SK-N-SH treated with all-trans-retinoic acid at 6 μM for 48 hours (cell line): ENCODE measurements at regions not wholly inside any gene's neighbourhood (a gene's known extent, or its start where the extent isn't known, plus 50 kb on each side); places are given as distances from the start of the nearest gene placed in this dataset.

Experiments
- ATAC-seq: fragments of 200-7000 bp; cut with Tn5 transposase; 3 replicates; pipeline ENCODE4 v1.9.1; 2020; ENCODE audit warnings: mild to moderate bottlenecking, moderate library complexity
- ARNTL ChIP-seq: fragments of 450-650 bp; formaldehyde crosslinking; IDR thresholded peaks from 2 replicates; pipeline ENCODE4 v1.5.0; 2020; ENCODE audit warnings: low read depth, mild to moderate bottlenecking, moderate library complexity, borderline replicate concordance
- BACH2 ChIP-seq: fragments of 250-450 bp; sonication (Bioruptor Pico); IDR thresholded peaks from 2 replicates; pipeline ENCODE4 v1.9.0; 2021; ENCODE audit warnings: mild to moderate bottlenecking, borderline replicate concordance
- CSDC2 ChIP-seq: fragments of 250-450 bp; sonication (Bioruptor Pico); IDR thresholded peaks from 2 replicates; pipeline ENCODE4 v1.5.0; 2020; ENCODE audit warnings: mild to moderate bottlenecking, moderate library complexity
- GLIS3 ChIP-seq: fragments of 250-450 bp; sonication (Bioruptor Pico); IDR thresholded peaks from 2 replicates; pipeline ENCODE4 v1.5.0; 2020; ENCODE audit warnings: mild to moderate bottlenecking, moderate library complexity
- ISL1 ChIP-seq: fragments of 250-450 bp; sonication (Bioruptor Pico); IDR thresholded peaks from 2 replicates; pipeline ENCODE4 v2.1.2; 2022; ENCODE audit warnings: mild to moderate bottlenecking, moderate library complexity
- OSR1 ChIP-seq: fragments of 250-450 bp; sonication (Bioruptor Pico); IDR thresholded peaks from 2 replicates; pipeline ENCODE4 v1.8.0; 2022; ENCODE audit warnings: moderate library complexity, mild to moderate bottlenecking, inconsistent platforms
- PPARA ChIP-seq: fragments of 250-450 bp; sonication (Bioruptor Pico); IDR thresholded peaks from 2 replicates; pipeline ENCODE4 v1.5.0; 2020; ENCODE audit warnings: mild to moderate bottlenecking, borderline replicate concordance
- RARB ChIP-seq: fragments of 250-450 bp; sonication (Bioruptor Pico); IDR thresholded peaks from 2 replicates; pipeline ENCODE4 v1.8.0; 2021; ENCODE audit warnings: mild to moderate bottlenecking, moderate library complexity
- SNAI2 ChIP-seq: fragments of 250-450 bp; sonication (Bioruptor Pico); IDR thresholded peaks from 2 replicates; pipeline ENCODE4 v1.5.0; 2020; ENCODE audit warnings: mild to moderate bottlenecking, moderate library complexity
- TCF4 ChIP-seq: fragments of 250-450 bp; sonication (Bioruptor Pico); IDR thresholded peaks from 2 replicates; pipeline ENCODE4 v1.8.0; 2021; ENCODE audit warnings: mild to moderate bottlenecking, moderate library complexity, borderline replicate concordance
- TOX ChIP-seq: fragments of 250-450 bp; sonication (Bioruptor Pico); IDR thresholded peaks from 2 replicates; pipeline ENCODE4 v1.8.0; 2021; ENCODE audit warnings: mild to moderate bottlenecking, moderate library complexity, borderline replicate concordance
- ZC3H10 ChIP-seq: fragments of 250-450 bp; sonication (Bioruptor Pico); IDR thresholded peaks from 2 replicates; pipeline ENCODE4 v1.5.1; 2021; ENCODE audit warnings: mild to moderate bottlenecking, moderate library complexity
- ZFP3 ChIP-seq: fragments of 250-450 bp; sonication (Bioruptor Pico); IDR thresholded peaks from 2 replicates; pipeline ENCODE4 v1.5.0; 2020; ENCODE audit warnings: mild to moderate bottlenecking, moderate library complexity
- ZFP30 ChIP-seq: fragments of 450-650 bp; formaldehyde crosslinking; IDR thresholded peaks from 2 replicates; pipeline ENCODE4 v1.5.0; 2022; ENCODE audit warnings: mild to moderate bottlenecking, moderate library complexity
- ZNF565 ChIP-seq: fragments of 450-650 bp; formaldehyde crosslinking; conservative IDR thresholded peaks from 2 replicates; pipeline ENCODE4 v1.5.0; 2020; ENCODE audit warnings: low read depth, mild to moderate bottlenecking, moderate library complexity
- ZNF70 ChIP-seq: fragments of 450-650 bp; formaldehyde crosslinking; IDR thresholded peaks from 2 replicates; pipeline ENCODE4 v1.5.0; 2020; ENCODE audit warnings: mild to moderate bottlenecking, moderate library complexity
- ZNF8 ChIP-seq: fragments of 450-650 bp; formaldehyde crosslinking; IDR thresholded peaks from 2 replicates; pipeline ENCODE4 v1.5.0; 2020; ENCODE audit warnings: mild to moderate bottlenecking, moderate library complexity
- TF ChIP-seq, protein P1 (sequence below): fragments of 250-450 bp; sonication (Bioruptor Pico); IDR thresholded peaks from 2 replicates; pipeline ENCODE4 v1.5.1; 2020; ENCODE audit warnings: low read depth, mild to moderate bottlenecking, moderate library complexity
- TF ChIP-seq, protein P2 (sequence below): fragments of 250-450 bp; sonication (Bioruptor Pico); IDR thresholded peaks from 2 replicates; pipeline ENCODE4 v1.8.0; 2020; ENCODE audit warnings: mild to moderate bottlenecking, moderate library complexity, borderline replicate concordance
- TF ChIP-seq, protein P3 (sequence below): fragments of 250-450 bp; sonication (Bioruptor Pico); IDR thresholded peaks from 2 replicates; pipeline ENCODE4 v1.5.1; 2021; ENCODE audit warnings: mild to moderate bottlenecking, moderate library complexity
- TF ChIP-seq, protein P4 (sequence below): fragments of 250-450 bp; sonication (Bioruptor Pico); IDR thresholded peaks from 2 replicates; pipeline ENCODE4 v1.5.0; 2020; ENCODE audit warnings: mild to moderate bottlenecking, moderate library complexity
- TF ChIP-seq, protein P5 (sequence below): fragments of 250-450 bp; sonication (Bioruptor Pico); IDR thresholded peaks from 2 replicates; pipeline ENCODE4 v1.8.0; 2021; ENCODE audit warnings: low read depth, mild to moderate bottlenecking, moderate library complexity, borderline replicate concordance

DNA sequence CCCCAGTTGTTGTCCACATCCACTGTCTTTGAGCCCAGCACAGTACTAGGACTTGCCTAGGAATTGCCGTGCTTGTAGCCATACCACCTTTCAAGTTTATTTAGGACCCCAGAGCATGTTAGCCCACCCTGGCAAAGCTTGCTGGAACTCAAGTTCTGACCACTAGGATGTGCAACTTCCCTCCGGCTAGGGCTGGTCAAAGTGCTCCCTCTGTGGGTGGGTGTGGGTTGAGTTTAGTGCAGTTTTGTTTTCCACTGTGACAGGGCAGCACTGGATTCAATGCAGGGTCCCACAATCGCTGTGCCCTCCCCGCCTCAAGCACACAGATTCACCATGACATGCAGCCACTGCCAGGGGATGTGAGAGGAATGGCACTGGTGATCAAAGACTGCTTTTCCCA is 96.0 kb downstream of the RASGEF1B start:
- TF ChIP-seq BACH2 (CRISPR knock-in tag) (no peak), ZFP3 (CRISPR knock-in tag) (no peak), CSDC2 (no peak), ZNF565 (no peak), ZC3H10 (CRISPR knock-in tag) (no peak)
- TF ChIP-seq, protein P1, sequence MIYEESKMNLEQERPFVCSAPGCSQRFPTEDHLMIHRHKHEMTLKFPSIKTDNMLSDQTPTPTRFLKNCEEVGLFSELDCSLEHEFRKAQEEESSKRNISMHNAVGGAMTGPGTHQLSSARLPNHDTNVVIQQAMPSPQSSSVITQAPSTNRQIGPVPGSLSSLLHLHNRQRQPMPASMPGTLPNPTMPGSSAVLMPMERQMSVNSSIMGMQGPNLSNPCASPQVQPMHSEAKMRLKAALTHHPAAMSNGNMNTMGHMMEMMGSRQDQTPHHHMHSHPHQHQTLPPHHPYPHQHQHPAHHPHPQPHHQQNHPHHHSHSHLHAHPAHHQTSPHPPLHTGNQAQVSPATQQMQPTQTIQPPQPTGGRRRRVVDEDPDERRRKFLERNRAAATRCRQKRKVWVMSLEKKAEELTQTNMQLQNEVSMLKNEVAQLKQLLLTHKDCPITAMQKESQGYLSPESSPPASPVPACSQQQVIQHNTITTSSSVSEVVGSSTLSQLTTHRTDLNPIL (CRISPR knock-in tag): no peak
- ATAC-seq: no peak

DNA sequence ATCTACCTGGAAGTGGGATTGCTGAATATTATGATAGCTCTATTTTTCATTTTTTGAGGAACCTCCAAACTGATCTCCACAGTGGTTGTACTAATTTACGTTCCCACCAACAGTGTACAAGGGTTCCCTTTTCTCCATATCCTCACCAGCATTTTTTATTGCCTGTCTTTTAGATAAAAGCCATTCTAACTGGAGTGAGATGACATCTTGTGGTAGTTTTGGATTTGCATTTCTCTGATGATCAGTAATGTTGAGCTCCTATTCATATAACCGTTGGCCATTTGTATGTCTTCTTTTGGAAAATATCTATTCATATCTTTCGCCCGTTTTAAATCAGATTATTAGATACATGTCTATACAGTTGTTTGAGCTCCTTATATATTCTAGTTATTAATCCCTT is 101.8 kb downstream of the RASGEF1B start:
- no peak for TF ChIP-seq BACH2 (CRISPR knock-in tag)
- TF ChIP-seq, protein P2, sequence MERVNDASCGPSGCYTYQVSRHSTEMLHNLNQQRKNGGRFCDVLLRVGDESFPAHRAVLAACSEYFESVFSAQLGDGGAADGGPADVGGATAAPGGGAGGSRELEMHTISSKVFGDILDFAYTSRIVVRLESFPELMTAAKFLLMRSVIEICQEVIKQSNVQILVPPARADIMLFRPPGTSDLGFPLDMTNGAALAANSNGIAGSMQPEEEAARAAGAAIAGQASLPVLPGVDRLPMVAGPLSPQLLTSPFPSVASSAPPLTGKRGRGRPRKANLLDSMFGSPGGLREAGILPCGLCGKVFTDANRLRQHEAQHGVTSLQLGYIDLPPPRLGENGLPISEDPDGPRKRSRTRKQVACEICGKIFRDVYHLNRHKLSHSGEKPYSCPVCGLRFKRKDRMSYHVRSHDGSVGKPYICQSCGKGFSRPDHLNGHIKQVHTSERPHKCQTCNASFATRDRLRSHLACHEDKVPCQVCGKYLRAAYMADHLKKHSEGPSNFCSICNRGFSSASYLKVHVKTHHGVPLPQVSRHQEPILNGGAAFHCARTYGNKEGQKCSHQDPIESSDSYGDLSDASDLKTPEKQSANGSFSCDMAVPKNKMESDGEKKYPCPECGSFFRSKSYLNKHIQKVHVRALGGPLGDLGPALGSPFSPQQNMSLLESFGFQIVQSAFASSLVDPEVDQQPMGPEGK: no peak
- TF ChIP-seq ZNF565: no peak
- no peak for TF ChIP-seq ZNF8 (CRISPR knock-in tag)
- no peak for TF ChIP-seq GLIS3
- TF ChIP-seq, protein P3, sequence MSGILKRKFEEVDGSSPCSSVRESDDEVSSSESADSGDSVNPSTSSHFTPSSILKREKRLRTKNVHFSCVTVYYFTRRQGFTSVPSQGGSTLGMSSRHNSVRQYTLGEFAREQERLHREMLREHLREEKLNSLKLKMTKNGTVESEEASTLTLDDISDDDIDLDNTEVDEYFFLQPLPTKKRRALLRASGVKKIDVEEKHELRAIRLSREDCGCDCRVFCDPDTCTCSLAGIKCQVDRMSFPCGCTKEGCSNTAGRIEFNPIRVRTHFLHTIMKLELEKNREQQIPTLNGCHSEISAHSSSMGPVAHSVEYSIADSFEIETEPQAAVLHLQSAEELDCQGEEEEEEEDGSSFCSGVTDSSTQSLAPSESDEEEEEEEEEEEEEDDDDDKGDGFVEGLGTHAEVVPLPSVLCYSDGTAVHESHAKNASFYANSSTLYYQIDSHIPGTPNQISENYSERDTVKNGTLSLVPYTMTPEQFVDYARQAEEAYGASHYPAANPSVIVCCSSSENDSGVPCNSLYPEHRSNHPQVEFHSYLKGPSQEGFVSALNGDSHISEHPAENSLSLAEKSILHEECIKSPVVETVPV (CRISPR knock-in tag): no peak
- no peak for TF ChIP-seq TCF4 (CRISPR knock-in tag)
- TF ChIP-seq ISL1 (CRISPR knock-in tag): no peak
- TF ChIP-seq, all 23 proteins: peak for 0
- no peak for ATAC-seq

DNA sequence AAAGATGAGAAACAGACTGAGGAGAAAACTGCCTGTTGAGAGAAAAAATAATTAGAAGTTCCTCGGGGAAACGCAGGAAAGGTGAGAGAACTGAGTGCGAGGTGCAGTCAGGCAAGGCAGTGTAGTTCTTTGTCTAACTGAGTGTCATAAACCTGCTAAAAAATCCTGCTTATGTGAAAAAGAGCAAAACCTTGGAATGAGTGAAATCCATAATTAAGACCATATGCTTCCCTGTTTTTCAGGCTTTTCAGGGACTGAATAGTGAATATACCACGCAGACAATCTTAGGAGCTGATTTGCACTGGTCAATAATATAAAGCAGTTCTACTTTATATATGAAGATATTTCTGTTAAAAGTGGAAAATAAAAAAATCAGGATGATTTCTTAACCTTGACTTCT is 104.9 kb downstream of the RASGEF1B start:
- no peak for ATAC-seq

More for the DNA sequence above, 104.9 kb downstream of the RASGEF1B start:
- TF ChIP-seq ARNTL (CRISPR knock-in tag): no peak
- TF ChIP-seq ZNF70: no peak
- TF ChIP-seq OSR1 (CRISPR knock-in tag): no peak
- TF ChIP-seq BACH2 (CRISPR knock-in tag): no peak
- no peak for TF ChIP-seq ZNF8 (CRISPR knock-in tag)
- TF ChIP-seq, protein P4, sequence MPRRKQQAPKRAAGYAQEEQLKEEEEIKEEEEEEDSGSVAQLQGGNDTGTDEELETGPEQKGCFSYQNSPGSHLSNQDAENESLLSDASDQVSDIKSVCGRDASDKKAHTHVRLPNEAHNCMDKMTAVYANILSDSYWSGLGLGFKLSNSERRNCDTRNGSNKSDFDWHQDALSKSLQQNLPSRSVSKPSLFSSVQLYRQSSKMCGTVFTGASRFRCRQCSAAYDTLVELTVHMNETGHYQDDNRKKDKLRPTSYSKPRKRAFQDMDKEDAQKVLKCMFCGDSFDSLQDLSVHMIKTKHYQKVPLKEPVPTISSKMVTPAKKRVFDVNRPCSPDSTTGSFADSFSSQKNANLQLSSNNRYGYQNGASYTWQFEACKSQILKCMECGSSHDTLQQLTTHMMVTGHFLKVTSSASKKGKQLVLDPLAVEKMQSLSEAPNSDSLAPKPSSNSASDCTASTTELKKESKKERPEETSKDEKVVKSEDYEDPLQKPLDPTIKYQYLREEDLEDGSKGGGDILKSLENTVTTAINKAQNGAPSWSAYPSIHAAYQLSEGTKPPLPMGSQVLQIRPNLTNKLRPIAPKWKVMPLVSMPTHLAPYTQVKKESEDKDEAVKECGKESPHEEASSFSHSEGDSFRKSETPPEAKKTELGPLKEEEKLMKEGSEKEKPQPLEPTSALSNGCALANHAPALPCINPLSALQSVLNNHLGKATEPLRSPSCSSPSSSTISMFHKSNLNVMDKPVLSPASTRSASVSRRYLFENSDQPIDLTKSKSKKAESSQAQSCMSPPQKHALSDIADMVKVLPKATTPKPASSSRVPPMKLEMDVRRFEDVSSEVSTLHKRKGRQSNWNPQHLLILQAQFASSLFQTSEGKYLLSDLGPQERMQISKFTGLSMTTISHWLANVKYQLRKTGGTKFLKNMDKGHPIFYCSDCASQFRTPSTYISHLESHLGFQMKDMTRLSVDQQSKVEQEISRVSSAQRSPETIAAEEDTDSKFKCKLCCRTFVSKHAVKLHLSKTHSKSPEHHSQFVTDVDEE (CRISPR knock-in tag): no peak
- no peak for TF ChIP-seq TOX
- TF ChIP-seq TCF4 (CRISPR knock-in tag): no peak
- TF ChIP-seq CSDC2: no peak
- no peak for TF ChIP-seq PPARA (CRISPR knock-in tag)
- TF ChIP-seq, protein P5, sequence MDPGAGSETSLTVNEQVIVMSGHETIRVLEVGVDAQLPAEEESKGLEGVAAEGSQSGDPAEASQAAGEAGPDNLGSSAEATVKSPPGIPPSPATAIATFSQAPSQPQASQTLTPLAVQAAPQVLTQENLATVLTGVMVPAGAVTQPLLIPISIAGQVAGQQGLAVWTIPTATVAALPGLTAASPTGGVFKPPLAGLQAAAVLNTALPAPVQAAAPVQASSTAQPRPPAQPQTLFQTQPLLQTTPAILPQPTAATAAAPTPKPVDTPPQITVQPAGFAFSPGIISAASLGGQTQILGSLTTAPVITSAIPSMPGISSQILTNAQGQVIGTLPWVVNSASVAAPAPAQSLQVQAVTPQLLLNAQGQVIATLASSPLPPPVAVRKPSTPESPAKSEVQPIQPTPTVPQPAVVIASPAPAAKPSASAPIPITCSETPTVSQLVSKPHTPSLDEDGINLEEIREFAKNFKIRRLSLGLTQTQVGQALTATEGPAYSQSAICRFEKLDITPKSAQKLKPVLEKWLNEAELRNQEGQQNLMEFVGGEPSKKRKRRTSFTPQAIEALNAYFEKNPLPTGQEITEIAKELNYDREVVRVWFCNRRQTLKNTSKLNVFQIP (CRISPR knock-in tag): no peak
- TF ChIP-seq ZNF565: no peak
- TF ChIP-seq ZC3H10 (CRISPR knock-in tag): no peak
- TF ChIP-seq SNAI2: no peak
- no peak for TF ChIP-seq ZFP3 (CRISPR knock-in tag)
- no peak for TF ChIP-seq ZFP30 (CRISPR knock-in tag)
- TF ChIP-seq, protein P3 (CRISPR knock-in tag): no peak
- no peak for TF ChIP-seq ISL1 (CRISPR knock-in tag)
- TF ChIP-seq, protein P1 (CRISPR knock-in tag): no peak
- TF ChIP-seq RARB: no peak
- TF ChIP-seq, all 23 proteins: peak for 0
